Mesenchymal stem cell (in vitro differentiated cells and primary cell): ENCODE measurements at regions not wholly inside any gene's neighbourhood (a gene's known extent, or its start where the extent isn't known, plus 50 kb on each side); places are given as distances from the start of the nearest gene placed in this dataset.
A peak's percentile ranks its signal among the peaks of the same experiment; 100 is the strongest.

Experiments used
- DNase-seq: peaks from one replicate; pipeline ENCODE4 v3.0.0-alpha.2; 2013
- H2AFZ ChIP-seq: one replicate; pipeline ENCODE4 v1.6.1; 2013; ENCODE audit warnings: low read depth, mild to moderate bottlenecking, control low read depth, inconsistent platforms, low read length, moderate library complexity
- H2AK5ac ChIP-seq: 2 replicates; pipeline ENCODE4 v1.6.1; 2013; ENCODE audit warnings: low read length, moderate library complexity, mild to moderate bottlenecking, inconsistent platforms; ENCODE audit not compliant: severe bottlenecking
- H2BK120ac ChIP-seq: one replicate; pipeline ENCODE4 v1.6.1; 2013; ENCODE audit warnings: low read depth, mild to moderate bottlenecking, inconsistent platforms, low read length, moderate library complexity
- H2BK12ac ChIP-seq, 2 experiments: one replicate each; pipeline ENCODE4 v1.6.1; 2013; ENCODE audit warnings: inconsistent platforms in 2 of 2, low read length in 2 of 2, mild to moderate bottlenecking in 2 of 2, moderate library complexity in 2 of 2, control low read depth in 1 of 2
- H2BK15ac ChIP-seq: one replicate; pipeline ENCODE4 v1.6.1; 2013; ENCODE audit warnings: mild to moderate bottlenecking, low read depth, inconsistent platforms; ENCODE audit not compliant: poor library complexity, severe bottlenecking
- H2BK5ac ChIP-seq: 2 replicates; pipeline ENCODE4 v1.6.1; 2013; ENCODE audit warnings: low read depth, mild to moderate bottlenecking, low read length, control low read depth, inconsistent platforms; ENCODE audit not compliant: poor library complexity, severe bottlenecking
- H3K14ac ChIP-seq, 2 experiments: one replicate each; pipeline ENCODE4 v1.6.1; 2013; ENCODE audit warnings: inconsistent platforms in 2 of 2, low read length in 2 of 2, control low read depth in 1 of 2, mild to moderate bottlenecking in 1 of 2, moderate library complexity in 1 of 2
- H3K18ac ChIP-seq, 2 experiments: one replicate each; pipeline ENCODE4 v1.6.1; 2013; ENCODE audit warnings: inconsistent platforms in 2 of 2, low read length in 2 of 2, control low read depth in 1 of 2, low read depth in 1 of 2, mild to moderate bottlenecking in 1 of 2
- H3K23ac ChIP-seq, 2 experiments: one replicate each; pipeline ENCODE4 v1.6.1; 2013; ENCODE audit warnings: inconsistent platforms in 2 of 2, low read length in 2 of 2, mild to moderate bottlenecking in 2 of 2, moderate library complexity in 2 of 2, control low read depth in 1 of 2
- H3K27ac ChIP-seq: 2 replicates; pipeline ENCODE4 v1.5.1; 2013; ENCODE audit warnings: mild to moderate bottlenecking, moderate library complexity, low read length, control low read depth, inconsistent platforms; ENCODE audit not compliant: poor library complexity, severe bottlenecking
- H3K27me3 ChIP-seq, 2 experiments: 2 replicates each; pipeline versions ENCODE4 v1.6.1 to v1.7.0; 2013; ENCODE audit warnings: low read length in 2 of 2, mild to moderate bottlenecking in 2 of 2, moderate library complexity in 2 of 2, control low read depth in 1 of 2, inconsistent platforms in 1 of 2; ENCODE audit not compliant: control insufficient read depth in 1 of 2, insufficient read depth in 1 of 2
- H3K36me3 ChIP-seq, 2 experiments: 2 replicates each; pipeline versions ENCODE4 v1.6.1 to v1.7.0; 2013; ENCODE audit warnings: low read length in 2 of 2, control low read depth in 1 of 2, inconsistent platforms in 1 of 2, low read depth in 1 of 2, mild to moderate bottlenecking in 1 of 2; ENCODE audit not compliant: insufficient read depth in 2 of 2, control insufficient read depth in 1 of 2
- H3K4ac ChIP-seq, 2 experiments: one replicate each; pipeline ENCODE4 v1.6.1; 2013; ENCODE audit warnings: inconsistent platforms in 2 of 2, low read length in 2 of 2, mild to moderate bottlenecking in 2 of 2, moderate library complexity in 2 of 2, control low read depth in 1 of 2, low read depth in 1 of 2
- H3K4me1 ChIP-seq: 2 replicates; pipeline ENCODE4 v1.6.1; 2013; ENCODE audit warnings: low read depth, low read length, control low read depth; ENCODE audit not compliant: control insufficient read depth, insufficient read depth
- H3K4me2 ChIP-seq: 2 replicates; pipeline ENCODE4 v1.6.1; 2013; ENCODE audit warnings: low read length, mild to moderate bottlenecking, inconsistent platforms; ENCODE audit not compliant: poor library complexity, severe bottlenecking
- H3K4me3 ChIP-seq, 2 experiments: 2 replicates each; pipeline versions ENCODE4 v1.5.1 to v1.7.0; 2013; ENCODE audit warnings: low read length in 2 of 2, mild to moderate bottlenecking in 2 of 2, control low read depth in 1 of 2, low read depth in 1 of 2; ENCODE audit not compliant: insufficient read depth in 1 of 2
- H3K79me1 ChIP-seq: replicated peaks from 2 replicates; pipeline ENCODE4 v1.6.1; 2013; ENCODE audit warnings: mild to moderate bottlenecking, control low read depth, low read length, inconsistent platforms; ENCODE audit not compliant: poor library complexity, severe bottlenecking
- H3K9ac ChIP-seq: 2 replicates; pipeline ENCODE4 v1.7.0; 2013; ENCODE audit warnings: mild to moderate bottlenecking, low read length, moderate library complexity
- H3K9me3 ChIP-seq: 2 replicates; pipeline ENCODE4 v1.7.0; 2013; ENCODE audit warnings: mild to moderate bottlenecking, low read length; ENCODE audit not compliant: control insufficient read depth
- H4K8ac ChIP-seq: one replicate; pipeline ENCODE4 v1.6.1; 2013; ENCODE audit warnings: inconsistent platforms, mild to moderate bottlenecking, low read length, moderate library complexity
- H4K91ac ChIP-seq: one replicate; pipeline ENCODE4 v1.6.1; 2013; ENCODE audit warnings: mild to moderate bottlenecking, low read length, inconsistent platforms
- WGBS: methylation state at CpG from one replicate; pipeline ENCODE4 v1.1.7; 2013; ENCODE audit warnings: mixed read lengths; 5-methylcytosine and 5-hydroxymethylcytosine counted together

GRCh38 chr10:10630782-10631181 is 386.9 kb upstream of the CELF2 start:
- H3K4ac ChIP-seq, result no peak overlapping the region
- no peaks in the 10 kb centered on the region for H3K36me3 ChIP-seq
- H3K23ac ChIP-seq, result no peak overlapping the region
- no peaks in the 10 kb centered on the region for H3K79me1 ChIP-seq
- no peak overlapping the region for H2AFZ ChIP-seq
- no peak overlapping the region for H3K9ac ChIP-seq
- no peaks in the 10 kb centered on the region for H3K4me1 ChIP-seq
- H3K18ac ChIP-seq, result no peak overlapping the region
- H3K14ac ChIP-seq, result no peak overlapping the region
- no peak for DNase-seq
- H2BK12ac ChIP-seq, result no peak overlapping the region
- no peaks in the 10 kb centered on the region for H3K27me3 ChIP-seq
- H3K9me3 ChIP-seq, result no peaks in the 10 kb centered on the region
- H2AK5ac ChIP-seq, result no peak overlapping the region
- H2BK5ac ChIP-seq, result no peak overlapping the region
- no peak overlapping the region for H3K4me3 ChIP-seq
- H4K91ac ChIP-seq, result no peak overlapping the region
- no peak overlapping the region for H2BK120ac ChIP-seq
- H4K8ac ChIP-seq, result no peak overlapping the region
- no peak overlapping the region for H3K27ac ChIP-seq
- no peak overlapping the region for H3K4me2 ChIP-seq
- H2BK15ac ChIP-seq, result no peak overlapping the region
- WGBS, result 89% methylated on average over 3 of the region's 4 CpGs

- Histone ChIP-seq H3K4me2 (no peak overlapping the region), H2AFZ (no peak overlapping the region), H2BK12ac (no peak overlapping the region), H3K14ac (no peak overlapping the region), H2BK15ac (no peak overlapping the region), H3K4ac (no peak overlapping the region), H3K9me3 (no peaks in the 10 kb centered on the region), H4K8ac (no peak overlapping the region), H3K27ac (no peak overlapping the region), H3K36me3 (no peaks in the 10 kb centered on the region), H3K79me1 (no peaks in the 10 kb centered on the region), H3K9ac (no peak overlapping the region), H2BK5ac (no peak overlapping the region), H3K27me3 (no peaks in the 10 kb centered on the region), H3K18ac (no peak overlapping the region), H2AK5ac (no peak overlapping the region), H2BK120ac (no peak overlapping the region), H4K91ac (no peak overlapping the region), H3K4me3 (no peak overlapping the region), H3K23ac (no peak overlapping the region), H3K4me1 (peaks cover 2% of the 10 kb centered on the region)
- peak; percentile 23 for DNase-seq
- WGBS, result 40% methylated on average over 1 of the region's 1 CpG
Observed at GRCh38 chr10:10642189-10642588, 375.5 kb upstream of the CELF2 start.

- Histone ChIP-seq H3K27me3 (no peaks in the 10 kb centered on the region), H3K4me3 (no peak overlapping the region), H3K18ac (peak overlapping the region in 1 of 2 experiments; percentile 13), H2BK120ac (no peak overlapping the region), H3K9me3 (no peaks in the 10 kb centered on the region), H3K4me2 (no peak overlapping the region), H2AK5ac (no peak overlapping the region), H3K27ac (no peak overlapping the region), H3K14ac (no peak overlapping the region), H3K4me1 (peaks cover 2% of the 10 kb centered on the region), H3K79me1 (no peaks in the 10 kb centered on the region), H3K36me3 (no peaks in the 10 kb centered on the region), H4K8ac (no peak overlapping the region), H3K23ac (no peak overlapping the region), H3K4ac (no peak overlapping the region), H4K91ac (no peak overlapping the region), H3K9ac (no peak overlapping the region), H2BK15ac (no peak overlapping the region), H2BK12ac (no peak overlapping the region), H2AFZ (no peak overlapping the region), H2BK5ac (no peak overlapping the region)
- peak; percentile 52 for DNase-seq
- 47% methylated on average over 2 of the region's 2 CpGs for WGBS
Observed at GRCh38 chr10:10642751-10643150, 374.9 kb upstream of the CELF2 start.

GRCh38 chr10:10644008-10644646 is 373.5 kb upstream of the CELF2 start:
- Histone ChIP-seq H2BK120ac (no peak overlapping the region), H3K14ac (no peak overlapping the region), H3K4me2 (no peak overlapping the region), H3K4ac (peak overlapping the region in 1 of 2 experiments; percentile 17), H4K91ac (no peak overlapping the region), H3K23ac (no peak overlapping the region), H3K9ac (peak overlapping the region; percentile 46), H2AK5ac (no peak overlapping the region), H3K18ac (peak overlapping the region in 1 of 2 experiments; percentile 55), H3K4me1 (peaks cover 2% of the 10 kb centered on the region), H2AFZ (no peak overlapping the region), H3K27ac (no peak overlapping the region), H3K27me3 (no peaks in the 10 kb centered on the region), H3K79me1 (no peaks in the 10 kb centered on the region), H2BK15ac (no peak overlapping the region), H2BK12ac (peak overlapping the region in 1 of 2 experiments; percentile 70), H4K8ac (no peak overlapping the region), H3K9me3 (no peaks in the 10 kb centered on the region), H2BK5ac (no peak overlapping the region), H3K36me3 (no peaks in the 10 kb centered on the region), H3K4me3 (no peak overlapping the region)
- DNase-seq, result peak; percentile 27
- WGBS, result 52% methylated on average over 5 of the region's 5 CpGs
